GM18868 (cell line): ENCODE measurements at regions not wholly inside any gene's neighbourhood (a gene's known extent, or its start where the extent isn't known, plus 50 kb on each side); places are given as distances from the start of the nearest gene placed in this dataset.

Source experiments
- ATAC-seq: cut with Tn5 transposase; IDR thresholded peaks from one replicate; pipeline ENCODE4 v1.9.1; 2021; ENCODE audit warnings: mild to moderate bottlenecking, moderate library complexity; ENCODE audit not compliant: unreplicated experiment

GRCh38 chr3:18886331-18886730, 262.0 kb upstream of the KCNH8 start:
- ATAC-seq, result no peak

- ATAC-seq, result no peak
These were observed 262.7 kb upstream of the KCNH8 start for GRCh38 chr3:18885612-18886011.

GRCh38 chr3:18883571-18883970, 264.7 kb upstream of the KCNH8 start:
- no peak for ATAC-seq

- ATAC-seq, result no peak
These were observed 267.6 kb upstream of the KCNH8 start for GRCh38 chr3:18880691-18881090.

GRCh38 chr3:18872466-18872865, 275.8 kb upstream of the KCNH8 start:
- ATAC-seq, result peak; percentile 99

- ATAC-seq, result no peak
These were observed 277.7 kb upstream of the KCNH8 start for GRCh38 chr3:18870642-18871041.

- no peak for ATAC-seq
These were observed 278.2 kb upstream of the KCNH8 start for GRCh38 chr3:18870074-18870640.

GRCh38 chr3:18868911-18869689, 279.2 kb upstream of the KCNH8 start:
- ATAC-seq, result no peak

- ATAC-seq, result no peak
These were observed 281.4 kb upstream of the KCNH8 start for GRCh38 chr3:18866899-18867298.

GRCh38 chr3:18864933-18865731, 283.2 kb upstream of the KCNH8 start:
- ATAC-seq, result no peak

GRCh38 chr3:18862077-18862476, 286.2 kb upstream of the KCNH8 start:
- no peak for ATAC-seq

- no peak for ATAC-seq
These were observed 287.2 kb upstream of the KCNH8 start for GRCh38 chr3:18861137-18861536.

- no peak for ATAC-seq
These were observed 295.0 kb upstream of the KCNH8 start for GRCh38 chr3:18853269-18853668.

GRCh38 chr3:18847583-18848197, 300.6 kb upstream of the KCNH8 start:
- peak; percentile 82 for ATAC-seq

- no peak for ATAC-seq
These were observed 304.3 kb upstream of the KCNH8 start for GRCh38 chr3:18843983-18844382.

GRCh38 chr3:18843188-18843587, 305.1 kb upstream of the KCNH8 start:
- no peak for ATAC-seq

GRCh38 chr3:18841422-18842343, 306.6 kb upstream of the KCNH8 start:
- ATAC-seq, result no peak

- no peak for ATAC-seq
These were observed 307.7 kb upstream of the KCNH8 start for GRCh38 chr3:18840535-18841137.

- no peak for ATAC-seq
These were observed 309.6 kb upstream of the KCNH8 start for GRCh38 chr3:18838758-18839157.
